Iris pigment epithelial cell (primary cell): ENCODE measurements at regions not wholly inside any gene's neighbourhood (a gene's known extent, or its start where the extent isn't known, plus 50 kb on each side); places are given as distances from the start of the nearest gene placed in this dataset.

Source experiments
- DNase-seq: peaks from one replicate; pipeline ENCODE4 v3.0.0-alpha.2; 2011; ENCODE audit warnings: low read depth

DNA sequence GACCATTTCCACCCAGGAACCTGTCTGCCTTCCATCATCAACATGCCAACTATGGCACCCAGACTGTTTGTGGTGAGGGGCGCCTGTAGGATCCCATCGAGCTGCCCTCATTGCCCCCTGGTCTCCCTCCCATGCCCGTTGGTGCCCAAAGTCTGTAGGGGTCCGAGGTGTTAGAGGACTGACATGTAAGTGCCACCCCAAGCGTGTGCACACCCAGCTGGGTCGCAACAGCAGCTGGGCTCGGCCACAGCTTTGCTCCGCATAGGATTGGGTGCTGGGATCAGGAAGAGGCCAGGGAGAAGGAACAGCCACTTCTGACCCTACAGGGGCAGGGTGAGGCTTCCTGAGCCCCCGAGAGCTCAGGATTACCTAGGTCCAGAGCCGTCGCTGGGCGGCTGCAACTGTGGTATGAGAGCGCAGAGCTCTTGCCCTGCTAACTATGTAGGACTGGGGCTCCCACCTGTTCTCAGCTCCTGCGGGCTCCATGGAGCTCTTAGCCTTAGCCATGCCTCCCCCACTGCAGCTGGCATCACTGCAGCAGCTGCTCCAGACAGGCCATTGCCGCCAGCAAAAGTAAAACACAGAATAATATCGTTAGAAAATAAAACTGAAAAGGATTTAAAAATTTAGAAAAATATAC, 1160.3 kb downstream of the FSTL5 start:
- no peak for DNase-seq

- no peak for DNase-seq
Measured at GRCh38 chr4:161005746-161006145, 1158.1 kb downstream of the FSTL5 start.

DNA sequence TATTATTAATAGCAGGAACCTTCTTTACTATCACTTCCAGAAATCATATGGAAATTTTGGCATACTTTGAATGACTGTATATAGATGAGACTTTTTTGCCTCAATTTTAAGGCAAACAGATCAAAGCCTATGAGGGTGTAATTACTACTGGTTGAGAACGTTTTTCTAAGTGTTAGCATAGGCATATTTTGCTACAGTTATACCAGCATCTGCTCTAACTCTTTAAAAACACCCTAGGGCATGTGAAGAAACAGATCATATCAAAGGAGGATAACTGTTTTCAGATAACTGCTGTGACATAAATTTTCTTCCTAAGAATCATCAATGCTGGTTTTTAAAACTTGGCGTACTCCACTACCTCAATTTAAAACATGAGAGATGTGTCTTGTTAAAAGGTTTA, 1155.3 kb downstream of the FSTL5 start:
- DNase-seq = no peak

GRCh38 chr4:161010227-161010626, 1153.6 kb downstream of the FSTL5 start:
- DNase-seq = no peak
